ENCODE measurements at regions not wholly inside any gene's neighbourhood (a gene's known extent, or its start where the extent isn't known, plus 50 kb on each side); places are given as distances from the start of the nearest gene placed in this dataset.

- FAIRE-seq: no peak
- no peak for TF ChIP-seq CTCF (IDR thresholded peaks at IDR 0.05; ENCODE audit: insufficient read depth, low read length, severe bottlenecking)
- DNase-seq (ENCODE audit: low read depth): no peak
- Histone ChIP-seq H3K27me3 (ENCODE audit: control insufficient read depth, insufficient read depth, low read length) (no peaks in the 10 kb centered on the region), H3K4me3 (ENCODE audit: low read depth, low read length) (no peak overlapping the region), H3K36me3 (ENCODE audit: control insufficient read depth, insufficient read depth, low read length) (no peaks in the 10 kb centered on the region)
Observed at GRCh38 chr20:8974009-8974708, 94.7 kb upstream of the PLCB4 start.

GRCh38 chr20:8981482-8981881, 87.4 kb upstream of the PLCB4 start:
- no peaks in the 10 kb centered on the region for H3K27me3 ChIP-seq (ENCODE audit: control insufficient read depth, insufficient read depth, low read length)
- FAIRE-seq (no peak), DNase-seq (ENCODE audit: low read depth) (no peak)
- H3K36me3 ChIP-seq (ENCODE audit: control insufficient read depth, insufficient read depth, low read length): no peaks in the 10 kb centered on the region
- H3K4me3 ChIP-seq (ENCODE audit: low read depth, low read length): no peak overlapping the region
- no peak for TF ChIP-seq CTCF (IDR thresholded peaks at IDR 0.05; ENCODE audit: insufficient read depth, low read length, severe bottlenecking)

- H3K27me3 ChIP-seq (ENCODE audit: control insufficient read depth, insufficient read depth, low read length): no peaks in the 10 kb centered on the region
- no peak for DNase-seq (ENCODE audit: low read depth)
- no peak overlapping the region for H3K4me3 ChIP-seq (ENCODE audit: low read depth, low read length)
- no peak for FAIRE-seq
- no peaks in the 10 kb centered on the region for H3K36me3 ChIP-seq (ENCODE audit: control insufficient read depth, insufficient read depth, low read length)
- TF ChIP-seq CTCF (IDR thresholded peaks at IDR 0.05; ENCODE audit: insufficient read depth, low read length, severe bottlenecking): no peak
Observed at GRCh38 chr20:8983478-8984345, 85.2 kb upstream of the PLCB4 start.

GRCh38 chr20:8986631-8987030, 82.3 kb upstream of the PLCB4 start:
- H3K27me3 ChIP-seq (ENCODE audit: control insufficient read depth, insufficient read depth, low read length): no peaks in the 10 kb centered on the region
- DNase-seq (ENCODE audit: low read depth) (no peak), FAIRE-seq (no peak)
- H3K36me3 ChIP-seq (ENCODE audit: control insufficient read depth, insufficient read depth, low read length): no peaks in the 10 kb centered on the region
- no peak overlapping the region for H3K4me3 ChIP-seq (ENCODE audit: low read depth, low read length)
- no peak for TF ChIP-seq CTCF (IDR thresholded peaks at IDR 0.05; ENCODE audit: insufficient read depth, low read length, severe bottlenecking)

- no peak for DNase-seq (ENCODE audit: low read depth)
- FAIRE-seq: no peak
- TF ChIP-seq CTCF (IDR thresholded peaks at IDR 0.05; ENCODE audit: insufficient read depth, low read length, severe bottlenecking): no peak
- Histone ChIP-seq H3K27me3 (ENCODE audit: control insufficient read depth, insufficient read depth, low read length) (no peaks in the 10 kb centered on the region), H3K4me3 (ENCODE audit: low read depth, low read length) (no peak overlapping the region), H3K36me3 (ENCODE audit: control insufficient read depth, insufficient read depth, low read length) (no peaks in the 10 kb centered on the region)
Observed at GRCh38 chr20:8990770-8991169, 78.1 kb upstream of the PLCB4 start.

Data from bronchial epithelial cell (primary cell).